ENCODE measurements at regions not wholly inside any gene's neighbourhood (a gene's known extent, or its start where the extent isn't known, plus 50 kb on each side); places are given as distances from the start of the nearest gene placed in this dataset.

DNA sequence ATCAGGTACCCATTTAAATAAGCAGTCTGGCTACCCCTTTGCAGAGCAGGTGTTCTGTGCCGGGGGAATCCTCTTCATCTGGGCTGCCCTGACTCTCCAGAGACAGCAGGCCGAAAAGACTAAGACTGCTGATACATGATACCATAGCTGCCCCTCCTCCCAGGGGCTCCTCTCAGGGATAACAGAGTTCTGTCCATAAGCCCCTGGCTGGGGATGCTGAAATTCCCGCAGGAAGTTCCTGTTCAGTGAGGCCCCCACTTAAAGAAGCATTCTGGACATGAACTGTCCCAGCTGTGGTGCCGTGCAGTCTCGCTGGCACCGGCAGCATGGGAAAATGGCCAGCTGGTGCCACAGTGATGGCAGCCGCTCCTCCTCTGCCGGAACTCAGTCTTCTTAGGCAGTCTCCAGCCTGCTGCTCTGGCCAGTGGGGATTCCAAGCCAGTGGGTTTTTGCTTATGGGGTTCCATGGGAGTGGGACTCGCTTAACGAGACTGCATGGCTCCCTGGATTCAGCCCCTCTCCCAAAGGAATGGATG, 1026.2 kb downstream of the NAALADL2 start:
- DNase-seq (ENCODE audit: extremely low read depth, insufficient read length), result no peak
- Histone ChIP-seq H3K36me3 (ENCODE audit: control insufficient read depth, insufficient read depth, low read length) (no peaks in the 10 kb centered on the region), H3K27me3 (replicated peaks; ENCODE audit: control insufficient read depth, insufficient read depth, low read length) (no peaks in the 10 kb centered on the region), H3K4me3 (replicated peaks; ENCODE audit: low read depth, low read length) (no peak overlapping the region)
- TF ChIP-seq, protein P1, sequence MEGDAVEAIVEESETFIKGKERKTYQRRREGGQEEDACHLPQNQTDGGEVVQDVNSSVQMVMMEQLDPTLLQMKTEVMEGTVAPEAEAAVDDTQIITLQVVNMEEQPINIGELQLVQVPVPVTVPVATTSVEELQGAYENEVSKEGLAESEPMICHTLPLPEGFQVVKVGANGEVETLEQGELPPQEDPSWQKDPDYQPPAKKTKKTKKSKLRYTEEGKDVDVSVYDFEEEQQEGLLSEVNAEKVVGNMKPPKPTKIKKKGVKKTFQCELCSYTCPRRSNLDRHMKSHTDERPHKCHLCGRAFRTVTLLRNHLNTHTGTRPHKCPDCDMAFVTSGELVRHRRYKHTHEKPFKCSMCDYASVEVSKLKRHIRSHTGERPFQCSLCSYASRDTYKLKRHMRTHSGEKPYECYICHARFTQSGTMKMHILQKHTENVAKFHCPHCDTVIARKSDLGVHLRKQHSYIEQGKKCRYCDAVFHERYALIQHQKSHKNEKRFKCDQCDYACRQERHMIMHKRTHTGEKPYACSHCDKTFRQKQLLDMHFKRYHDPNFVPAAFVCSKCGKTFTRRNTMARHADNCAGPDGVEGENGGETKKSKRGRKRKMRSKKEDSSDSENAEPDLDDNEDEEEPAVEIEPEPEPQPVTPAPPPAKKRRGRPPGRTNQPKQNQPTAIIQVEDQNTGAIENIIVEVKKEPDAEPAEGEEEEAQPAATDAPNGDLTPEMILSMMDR (IDR thresholded peaks at IDR 0.05; ENCODE audit: insufficient read depth, low read length, poor library complexity, severe bottlenecking), result no peak

DNA sequence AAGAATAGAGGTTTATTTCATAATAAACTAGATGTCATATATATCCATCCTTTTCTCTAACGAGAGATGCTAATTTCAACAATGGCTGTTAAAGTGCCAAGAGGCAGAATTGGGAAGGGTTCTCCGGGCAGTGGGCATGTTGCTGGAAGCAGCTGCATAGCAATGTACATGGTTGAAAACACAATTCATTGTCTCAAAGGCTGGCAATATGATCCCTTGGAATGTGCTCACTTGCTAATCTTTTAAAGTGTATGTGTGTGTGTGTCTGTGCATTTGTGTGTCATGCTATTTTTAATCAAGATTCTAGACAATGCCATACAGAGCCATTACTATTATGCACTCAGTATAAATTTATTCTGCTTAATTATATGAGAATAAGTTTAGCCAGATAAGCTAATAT, 1020.3 kb downstream of the NAALADL2 start:
- Histone ChIP-seq H3K4me3 (replicated peaks; ENCODE audit: low read depth, low read length) (no peak overlapping the region), H3K36me3 (ENCODE audit: control insufficient read depth, insufficient read depth, low read length) (no peaks in the 10 kb centered on the region), H3K27me3 (replicated peaks; ENCODE audit: control insufficient read depth, insufficient read depth, low read length) (no peaks in the 10 kb centered on the region)
- DNase-seq (ENCODE audit: extremely low read depth, insufficient read length), result no peak
- TF ChIP-seq, protein P1 (IDR thresholded peaks at IDR 0.05; ENCODE audit: insufficient read depth, low read length, poor library complexity, severe bottlenecking), result no peak

DNA sequence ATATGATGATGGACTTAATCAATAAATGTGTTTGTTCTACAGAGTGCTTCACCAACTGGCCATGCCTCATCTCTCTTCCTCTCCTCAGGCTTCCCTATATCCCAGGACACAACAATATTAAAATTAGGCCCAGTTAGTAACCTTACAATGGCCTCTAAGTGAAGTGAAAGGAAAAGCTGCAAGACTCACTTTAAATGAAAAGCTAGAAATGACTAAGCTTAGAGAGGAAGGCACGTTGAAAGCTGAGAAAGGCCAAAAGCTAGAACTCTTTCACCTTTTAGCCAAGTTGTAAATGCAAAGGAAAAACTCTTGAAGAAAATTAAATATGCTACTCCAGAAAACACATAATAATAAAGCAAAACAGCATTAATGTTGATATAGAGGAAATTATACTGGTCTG, 1010.3 kb downstream of the NAALADL2 start:
- TF ChIP-seq, protein P1 (IDR thresholded peaks at IDR 0.05; ENCODE audit: insufficient read depth, low read length, poor library complexity, severe bottlenecking), result no peak
- Histone ChIP-seq H3K27me3 (replicated peaks; ENCODE audit: control insufficient read depth, insufficient read depth, low read length) (no peaks in the 10 kb centered on the region), H3K4me3 (replicated peaks; ENCODE audit: low read depth, low read length) (no peak overlapping the region), H3K36me3 (ENCODE audit: control insufficient read depth, insufficient read depth, low read length) (no peaks in the 10 kb centered on the region)
- DNase-seq (ENCODE audit: extremely low read depth, insufficient read length), result no peak

DNA sequence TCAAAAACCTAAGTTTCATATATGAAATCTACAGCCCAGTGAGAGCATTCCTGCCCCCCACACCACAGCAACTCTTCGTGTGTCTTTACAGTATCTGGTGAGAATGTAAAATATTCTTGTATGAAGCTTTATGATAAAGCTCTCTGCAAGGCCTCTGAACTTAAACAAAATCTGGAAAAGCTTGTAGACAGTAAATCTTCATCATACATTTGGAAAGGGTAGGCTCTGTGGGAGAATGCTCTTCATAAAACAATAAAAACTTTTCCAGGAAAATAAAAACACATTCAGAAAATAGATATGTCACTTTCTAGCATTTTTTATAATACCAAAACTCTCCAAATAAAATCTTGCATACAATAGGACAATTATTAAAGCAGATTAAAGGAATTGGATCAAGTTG, 1009.5 kb downstream of the NAALADL2 start:
- Histone ChIP-seq H3K27me3 (replicated peaks; ENCODE audit: control insufficient read depth, insufficient read depth, low read length) (no peaks in the 10 kb centered on the region), H3K36me3 (ENCODE audit: control insufficient read depth, insufficient read depth, low read length) (no peaks in the 10 kb centered on the region), H3K4me3 (replicated peaks; ENCODE audit: low read depth, low read length) (no peak overlapping the region)
- TF ChIP-seq, protein P1 (IDR thresholded peaks at IDR 0.05; ENCODE audit: insufficient read depth, low read length, poor library complexity, severe bottlenecking), result no peak
- DNase-seq (ENCODE audit: extremely low read depth, insufficient read length), result no peak

DNA sequence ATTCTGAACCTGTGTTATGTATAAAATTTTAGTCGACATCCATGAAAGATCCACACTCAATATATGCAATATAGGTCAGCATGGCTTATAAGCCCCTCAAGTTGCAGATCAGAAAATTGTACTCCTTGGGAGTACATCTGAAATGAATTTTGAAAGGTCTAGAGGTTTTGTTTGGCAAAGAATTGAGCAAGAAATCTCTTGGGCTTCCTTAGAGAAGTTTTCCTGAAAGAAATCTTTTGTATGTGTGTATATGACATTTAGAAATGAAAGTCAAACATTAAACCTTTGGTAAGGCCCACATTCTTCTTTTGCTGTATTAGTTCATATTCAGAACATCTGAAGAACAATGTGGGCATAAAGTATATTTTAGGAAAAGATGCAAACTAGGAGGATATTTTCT, 1006.6 kb downstream of the NAALADL2 start:
- Histone ChIP-seq H3K27me3 (replicated peaks; ENCODE audit: control insufficient read depth, insufficient read depth, low read length) (no peaks in the 10 kb centered on the region), H3K4me3 (replicated peaks; ENCODE audit: low read depth, low read length) (no peak overlapping the region), H3K36me3 (ENCODE audit: control insufficient read depth, insufficient read depth, low read length) (no peaks in the 10 kb centered on the region)
- TF ChIP-seq, protein P1 (IDR thresholded peaks at IDR 0.05; ENCODE audit: insufficient read depth, low read length, poor library complexity, severe bottlenecking), result no peak
- no peak for DNase-seq (ENCODE audit: extremely low read depth, insufficient read length)

DNA sequence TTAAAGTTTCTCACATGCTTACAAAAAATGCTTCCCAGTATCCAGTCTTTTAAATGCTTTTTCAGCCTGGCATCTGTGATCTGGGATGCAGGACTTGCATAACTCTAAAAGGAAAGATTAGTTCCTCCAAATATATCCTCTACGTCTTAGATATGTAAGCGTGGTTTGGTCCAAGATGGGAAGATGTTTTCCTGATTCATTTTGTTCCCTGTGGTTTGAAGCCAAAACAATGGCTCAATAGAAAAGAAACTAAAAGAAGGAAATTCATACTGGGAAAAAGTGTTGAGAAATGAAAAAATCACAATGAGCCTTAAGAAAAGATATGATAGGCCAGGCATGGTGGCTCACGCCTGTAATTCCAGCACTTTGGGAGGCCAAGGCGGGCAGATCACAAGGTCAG, 1002.8 kb downstream of the NAALADL2 start:
- H3K36me3 ChIP-seq (ENCODE audit: control insufficient read depth, insufficient read depth, low read length), result no peaks in the 10 kb centered on the region
- H3K27me3 ChIP-seq (replicated peaks; ENCODE audit: control insufficient read depth, insufficient read depth, low read length), result no peaks in the 10 kb centered on the region
- TF ChIP-seq, protein P1 (IDR thresholded peaks at IDR 0.05; ENCODE audit: insufficient read depth, low read length, poor library complexity, severe bottlenecking), result no peak
- no peak overlapping the region for H3K4me3 ChIP-seq (replicated peaks; ENCODE audit: low read depth, low read length)
- DNase-seq (ENCODE audit: extremely low read depth, insufficient read length), result no peak
